GM19455 (cell line): ENCODE measurements at regions not wholly inside any gene's neighbourhood (a gene's known extent, or its start where the extent isn't known, plus 50 kb on each side); places are given as distances from the start of the nearest gene placed in this dataset.

ENCODE experiments used
- ATAC-seq: cut with Tn5 transposase; IDR thresholded peaks from one replicate; pipeline ENCODE4 v1.9.1; 2021; ENCODE audit not compliant: unreplicated experiment

DNA sequence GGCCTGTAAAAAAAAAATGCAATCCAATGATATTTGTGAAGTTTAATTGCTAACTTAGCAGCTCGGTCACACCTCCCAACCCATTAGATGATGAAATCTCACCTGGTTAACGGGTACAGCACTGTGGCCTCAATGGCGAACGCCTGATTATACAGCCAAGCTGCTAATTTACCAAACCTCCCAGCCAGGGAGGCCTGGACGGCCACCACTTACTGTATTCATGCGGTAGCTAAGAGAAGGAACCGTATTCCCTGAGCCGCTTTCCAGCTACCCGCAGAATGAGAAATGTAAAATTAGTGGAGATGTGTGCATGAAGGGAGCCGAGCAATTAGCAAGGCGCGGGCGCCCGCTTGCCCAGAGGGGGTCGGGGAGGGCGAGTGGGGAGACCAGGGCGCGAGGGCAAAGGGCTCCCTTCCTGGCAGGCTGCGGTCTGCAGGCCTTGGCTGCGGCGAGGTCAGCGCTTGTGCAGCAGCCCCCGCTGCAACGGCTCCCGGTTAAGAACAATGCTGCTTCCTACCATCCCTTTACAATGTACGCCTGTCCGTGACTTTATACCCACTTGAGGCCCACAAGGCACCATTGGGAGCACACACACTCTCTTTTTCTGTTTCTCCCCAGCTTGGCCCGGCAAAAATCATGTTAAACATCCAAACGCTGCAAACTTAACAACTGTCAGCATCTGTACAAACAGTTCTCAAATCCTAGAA is 70.4 kb upstream of the TBCA start:
- ATAC-seq, result no peak

DNA sequence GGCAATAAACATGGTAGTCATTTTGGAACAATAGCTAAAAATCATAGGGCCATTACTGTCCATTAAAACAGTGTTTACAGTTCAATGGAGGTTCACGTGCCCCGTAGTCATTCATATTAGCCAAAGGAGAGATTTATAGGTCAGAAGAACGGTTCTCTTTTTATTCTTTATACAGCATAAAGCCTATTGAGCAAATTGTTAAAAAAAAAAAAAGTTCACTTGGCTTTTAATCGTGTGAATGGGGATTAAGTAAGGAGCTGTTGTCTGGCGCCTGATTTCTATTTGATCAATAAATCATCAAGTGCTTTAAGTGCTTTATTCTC is 69.1 kb upstream of the TBCA start:
- ATAC-seq, result no peak

DNA sequence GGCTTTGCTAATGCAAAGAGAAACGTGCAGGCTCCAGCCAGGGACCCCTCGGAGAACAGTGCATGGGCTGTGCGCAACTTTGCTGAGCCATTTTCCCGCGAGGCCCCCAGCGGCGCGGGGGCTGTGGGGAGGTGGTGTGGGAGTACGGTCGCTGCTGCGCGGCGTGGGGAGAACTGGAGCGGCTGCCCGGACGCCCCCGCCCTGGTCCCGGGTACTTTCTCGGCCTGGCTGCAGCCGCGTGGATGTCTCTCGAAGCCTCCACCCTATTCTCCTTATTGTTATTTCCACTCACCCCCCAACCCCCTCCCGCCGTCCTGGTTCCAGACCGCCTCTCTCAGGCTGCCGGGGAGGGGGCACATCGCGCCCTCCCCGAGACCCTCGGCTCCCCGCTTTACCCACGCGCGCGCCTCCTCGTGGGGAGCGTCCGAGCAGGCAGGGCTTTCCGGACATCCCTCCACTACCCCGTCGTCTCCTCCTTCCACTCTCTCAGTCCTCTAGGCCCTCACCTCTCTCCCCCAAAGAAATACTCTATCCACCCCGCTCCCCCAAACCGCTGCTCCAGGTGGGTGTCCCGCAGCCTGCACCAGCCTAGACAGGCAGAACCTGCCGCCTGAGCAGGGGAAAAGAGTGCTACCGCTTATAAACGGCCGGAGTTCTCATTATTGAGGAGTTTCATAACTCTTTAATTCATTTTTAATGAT is 68.6 kb upstream of the TBCA start:
- ATAC-seq, result no peak

DNA sequence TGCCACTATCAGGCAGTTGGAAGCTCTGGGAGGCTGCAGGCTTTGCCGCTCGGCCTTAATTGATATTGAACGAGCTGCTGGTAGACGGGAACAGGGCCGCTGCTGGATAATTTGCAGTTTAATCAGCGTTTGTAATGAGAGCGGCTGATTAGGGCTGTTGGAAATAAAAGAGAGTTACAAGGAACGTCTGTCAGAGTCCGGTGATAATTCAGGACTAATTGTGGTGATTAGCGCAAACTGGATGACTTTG is 68.2 kb upstream of the TBCA start:
- no peak for ATAC-seq

DNA sequence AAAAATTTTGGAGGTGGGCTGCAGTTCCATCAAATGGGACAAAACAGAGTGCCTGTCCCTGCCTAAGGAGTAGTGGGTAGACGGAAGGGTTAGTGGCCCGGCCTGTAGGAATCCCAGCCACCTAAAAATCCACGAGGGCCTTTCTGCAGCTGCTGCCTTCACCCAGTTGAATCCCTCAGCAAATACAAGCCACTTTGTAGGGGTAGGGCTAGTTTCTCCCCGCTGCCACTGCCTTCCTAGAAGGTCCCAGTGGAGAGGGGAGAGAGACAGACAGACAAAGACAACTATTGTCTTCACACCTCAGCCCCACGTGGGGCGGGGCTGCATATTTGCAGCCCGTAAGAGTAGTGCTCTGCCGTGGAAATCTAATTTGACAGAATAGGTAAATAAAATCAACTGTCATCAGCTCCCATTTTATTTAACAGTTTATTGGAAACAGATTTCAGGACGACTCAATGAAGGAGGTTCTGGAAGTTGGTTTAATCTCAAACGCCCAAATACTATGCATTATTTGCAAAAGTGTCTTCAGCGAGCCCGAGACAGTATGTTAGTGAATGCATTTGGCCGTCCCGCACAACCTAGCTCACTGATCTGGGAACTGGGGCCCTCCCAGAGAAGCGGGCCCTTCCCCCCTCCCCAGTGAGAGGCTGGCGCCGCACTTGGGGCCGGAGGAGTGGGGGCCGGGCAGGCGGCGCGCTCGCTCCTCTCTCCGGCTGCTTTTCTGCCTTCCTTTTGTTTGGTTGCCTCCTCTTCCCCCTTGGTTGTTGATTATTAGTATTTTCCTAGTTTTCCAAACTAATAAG is 67.6 kb upstream of the TBCA start:
- no peak for ATAC-seq

DNA sequence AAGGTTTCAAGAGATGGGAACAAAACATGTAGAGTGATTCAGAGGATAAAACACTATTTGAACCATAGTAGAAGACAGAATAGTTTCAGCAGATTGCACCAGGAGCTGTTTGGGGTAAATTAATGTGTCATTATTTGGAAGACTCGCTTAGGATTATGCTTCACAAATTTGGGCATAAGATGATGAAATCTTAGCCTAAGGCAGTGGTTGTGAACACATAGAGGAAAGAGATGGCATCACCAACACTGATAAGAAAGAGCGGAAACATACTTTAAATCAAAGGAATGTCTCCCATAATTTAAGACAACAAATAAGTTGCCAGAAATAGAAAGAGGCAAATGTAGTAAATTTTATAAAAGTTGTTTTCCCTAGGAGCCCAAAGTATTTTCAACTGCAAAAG is 66.1 kb upstream of the TBCA start:
- ATAC-seq, result no peak

DNA sequence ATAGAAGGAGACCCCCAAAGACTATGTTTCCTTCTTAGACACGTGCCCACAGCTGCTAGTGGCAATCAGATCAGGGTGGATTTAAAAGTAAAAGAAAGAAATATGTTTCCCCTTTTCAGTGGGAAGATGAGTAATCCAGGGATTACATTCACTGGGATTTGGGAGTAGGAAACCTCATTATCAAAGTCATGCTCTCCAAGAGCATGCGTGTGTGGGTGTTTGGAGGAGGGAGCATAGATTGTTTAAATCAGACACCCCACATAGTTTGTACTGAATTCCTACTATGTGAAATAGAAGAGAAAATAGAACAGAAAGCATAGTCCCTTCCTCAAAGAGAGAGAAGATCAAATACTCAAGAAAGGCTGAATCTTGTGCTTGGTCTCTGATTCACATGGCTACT is 65.5 kb upstream of the TBCA start:
- no peak for ATAC-seq

DNA sequence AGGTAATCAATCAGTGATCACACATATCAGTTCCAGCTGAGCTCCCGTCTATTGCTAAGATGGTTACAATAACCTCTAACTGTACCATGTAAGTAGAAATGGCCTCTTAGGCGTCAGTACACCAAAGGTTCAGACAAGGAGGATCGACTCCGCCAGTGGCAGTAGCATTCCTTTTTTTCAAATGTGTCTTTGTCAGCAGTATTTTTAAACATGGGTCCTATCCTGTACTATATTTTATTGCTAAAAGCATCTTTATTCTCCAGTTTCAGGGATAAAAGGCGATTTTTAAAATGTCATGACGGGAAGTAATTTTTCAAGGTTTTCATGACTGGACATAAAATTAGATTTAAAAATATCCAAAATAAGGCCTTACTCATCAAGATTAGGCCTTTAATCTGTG is 64.8 kb upstream of the TBCA start:
- ATAC-seq, result no peak

DNA sequence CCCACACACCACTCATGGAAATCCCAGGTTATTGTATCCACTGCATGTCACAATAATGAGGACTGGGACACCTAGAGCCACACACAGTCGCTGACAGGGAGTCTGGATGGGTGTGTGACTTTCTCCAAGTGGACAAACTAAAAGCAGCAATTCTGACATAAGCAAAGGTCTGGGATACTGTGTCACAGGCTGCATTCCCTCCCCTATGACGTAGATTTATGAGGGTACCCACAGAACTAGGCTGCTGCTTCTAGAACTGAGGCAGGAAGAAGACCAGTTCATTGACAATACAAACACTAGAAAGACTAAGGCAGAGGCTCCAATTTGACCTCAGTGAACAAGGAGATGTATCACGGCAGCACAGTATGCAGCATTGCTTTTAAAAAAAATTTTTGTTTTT is 63.6 kb upstream of the TBCA start:
- ATAC-seq, result no peak

DNA sequence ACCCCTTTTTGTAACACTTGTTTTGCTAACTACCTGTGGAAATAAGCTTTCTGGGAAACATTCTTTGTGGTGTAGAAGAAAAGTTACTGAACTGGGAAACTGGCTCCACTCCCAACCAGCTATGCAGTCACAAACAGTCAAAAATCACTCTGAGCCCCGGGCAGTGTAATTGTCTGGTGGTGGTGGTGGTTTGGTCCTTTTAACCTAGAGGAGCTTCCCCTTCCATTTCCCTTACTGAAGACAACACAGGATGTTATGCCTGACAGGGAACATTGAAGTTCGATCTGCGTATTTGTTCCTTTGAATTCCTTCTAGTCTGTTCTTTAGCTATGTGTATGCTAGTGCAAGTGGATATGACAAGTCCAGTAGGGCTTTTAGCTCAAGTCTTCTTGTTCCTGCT is 56.8 kb upstream of the TBCA start:
- ATAC-seq, result no peak

DNA sequence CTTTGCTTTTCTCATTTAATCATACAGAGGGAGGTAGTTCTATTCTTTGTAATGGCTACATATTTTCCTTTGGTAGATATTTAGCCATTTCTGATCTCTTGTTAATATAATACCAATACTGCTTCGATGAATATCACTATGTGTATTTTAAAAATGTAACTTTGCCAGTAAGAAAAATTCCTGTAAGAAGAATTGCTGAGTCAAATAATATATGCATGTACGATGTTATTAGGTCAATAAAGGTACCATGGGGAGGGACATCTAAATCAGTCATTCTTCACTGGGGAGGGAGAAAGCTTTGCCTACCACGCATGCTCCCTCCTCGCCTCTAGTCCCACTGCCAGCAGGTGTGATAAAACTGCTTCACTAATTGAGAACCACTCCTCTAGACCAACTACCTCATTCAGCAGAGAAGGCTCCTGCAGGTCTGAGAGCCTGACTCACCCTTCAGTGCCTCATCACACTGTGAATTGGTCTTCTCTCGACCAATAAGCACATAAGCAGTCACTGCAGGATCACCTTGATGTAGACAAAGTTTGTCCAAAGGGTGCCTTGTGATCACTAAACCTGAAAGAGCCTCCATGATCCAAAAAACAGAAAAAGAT is 56.1 kb upstream of the TBCA start:
- ATAC-seq, result no peak

DNA sequence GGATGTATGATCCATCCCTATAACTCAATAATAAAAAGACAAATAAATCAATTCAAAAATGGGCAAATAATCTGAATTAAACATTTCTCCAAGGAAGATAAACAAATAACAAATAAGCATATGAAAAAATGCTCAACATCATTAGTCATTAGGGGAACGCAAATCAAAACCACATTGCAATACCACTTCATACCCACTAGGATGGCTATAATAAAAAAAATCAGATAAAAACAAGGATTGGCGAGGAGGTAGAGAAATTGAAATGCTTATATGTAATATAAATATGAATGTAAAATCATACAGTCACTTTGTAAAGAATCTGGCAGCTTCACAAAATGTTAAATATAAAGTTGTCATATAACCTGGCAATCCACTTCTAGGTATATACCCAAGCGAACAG is 52.3 kb upstream of the TBCA start:
- ATAC-seq, result no peak
